Activated T-cell treated with anti-CD3 and anti-CD28 coated beads, Interleukin-2, amount 50 U/mL, for 72 hours (primary cell): ENCODE measurements at regions not wholly inside any gene's neighbourhood (a gene's known extent, or its start where the extent isn't known, plus 50 kb on each side); places are given as distances from the start of the nearest gene placed in this dataset.

ENCODE experiments used
- ATAC-seq, 2 donors: fragments of 150-1000 bp; cut with Tn5 transposase; replicated peaks in 1 of 2; 2 replicates each; pipeline ENCODE4 v1.10.0; 2021; ENCODE audit warnings: moderate library complexity in 2 of 2, mild to moderate bottlenecking in 1 of 2
- DNase-seq, 2 donors: peaks; one replicate each; pipeline ENCODE4 v3.0.0; 2021 to 2022; ENCODE audit warnings: mixed read lengths in 1 of 2
- H3K27ac Mint-ChIP-seq: one replicate; pipeline ENCODE4 v1.8.0; 2022; ENCODE audit warnings: mild to moderate bottlenecking, moderate library complexity, mixed read lengths
- H3K27me3 Mint-ChIP-seq: one replicate; pipeline ENCODE4 v1.8.0; 2022; ENCODE audit warnings: low read depth, mixed read lengths
- H3K36me3 Mint-ChIP-seq, 2 donors: one replicate each; pipeline ENCODE4 v1.8.0; 2022; ENCODE audit warnings: mixed read lengths in 2 of 2, mild to moderate bottlenecking in 1 of 2; ENCODE audit not compliant: insufficient read depth in 2 of 2
- H3K4me1 Mint-ChIP-seq: one replicate; pipeline ENCODE4 v1.8.0; 2022; ENCODE audit warnings: low read depth, mixed read lengths
- H3K4me3 Mint-ChIP-seq, 2 donors: one replicate each; pipeline ENCODE4 v1.8.0; 2022; ENCODE audit warnings: mild to moderate bottlenecking in 2 of 2, mixed read lengths in 2 of 2, moderate library complexity in 2 of 2
- H3K9me3 Mint-ChIP-seq, 2 donors: one replicate each; pipeline ENCODE4 v1.8.0; 2022; ENCODE audit warnings: mixed read lengths in 2 of 2

- Mint-ChIP-seq H3K4me1 (peaks cover 5% of the 10 kb centered on the region), H3K27me3 (no peaks in the 10 kb centered on the region), H3K27ac (no peak overlapping the region), H3K9me3 (peaks cover 0 to 2% of the 10 kb centered on the region in 2 donors), H3K36me3 (no peaks in the 10 kb centered on the region), H3K4me3 (no peak overlapping the region)
- DNase-seq (no peak), ATAC-seq (no peak)
These were observed 96.0 kb upstream of the NEUROD1 start for GRCh38 chr2:181776336-181776735.

GRCh38 chr2:181777734-181778133, 97.4 kb upstream of the NEUROD1 start:
- peaks cover 0 to 2% of the 10 kb centered on the region in 2 donors for H3K9me3 Mint-ChIP-seq
- peaks cover 2% of the 10 kb centered on the region for H3K27me3 Mint-ChIP-seq
- ATAC-seq (no peak), DNase-seq (no peak)
- H3K36me3 Mint-ChIP-seq = no peaks in the 10 kb centered on the region
- peaks cover 5% of the 10 kb centered on the region for H3K4me1 Mint-ChIP-seq
- H3K27ac Mint-ChIP-seq = no peak overlapping the region
- H3K4me3 Mint-ChIP-seq = no peak overlapping the region

- Mint-ChIP-seq H3K4me3 (no peak overlapping the region), H3K36me3 (no peaks in the 10 kb centered on the region), H3K4me1 (peaks cover 5% of the 10 kb centered on the region), H3K27ac (no peak overlapping the region), H3K9me3 (peaks cover 0 to 2% of the 10 kb centered on the region in 2 donors), H3K27me3 (peaks cover 10% of the 10 kb centered on the region)
- DNase-seq (no peak), ATAC-seq (no peak)
These were observed 98.4 kb upstream of the NEUROD1 start for GRCh38 chr2:181778621-181779201.

GRCh38 chr2:181779288-181780021, 99.1 kb upstream of the NEUROD1 start:
- ATAC-seq (peak in 1 of 2 donors; percentile 30), DNase-seq (no peak)
- H3K27me3 Mint-ChIP-seq = peaks cover 10% of the 10 kb centered on the region

GRCh38 chr2:181780047-181780651, 99.8 kb upstream of the NEUROD1 start:
- Mint-ChIP-seq H3K4me1 (peaks cover 1% of the 10 kb centered on the region), H3K27ac (no peak overlapping the region), H3K36me3 (no peaks in the 10 kb centered on the region), H3K4me3 (no peak overlapping the region), H3K27me3 (peaks cover 10% of the 10 kb centered on the region), H3K9me3 (no peaks in the 10 kb centered on the region)
- ATAC-seq = no peak
- DNase-seq = no peak

More at GRCh38 chr2:181779288-181780021, 99.1 kb upstream of the NEUROD1 start:
- peaks cover 0 to 2% of the 10 kb centered on the region in 2 donors for H3K9me3 Mint-ChIP-seq
- no peaks in the 10 kb centered on the region for H3K36me3 Mint-ChIP-seq
- no peak overlapping the region for H3K27ac Mint-ChIP-seq
- no peak overlapping the region for H3K4me3 Mint-ChIP-seq
- peaks cover 5% of the 10 kb centered on the region for H3K4me1 Mint-ChIP-seq

GRCh38 chr2:181780657-181781056, 100.3 kb upstream of the NEUROD1 start:
- Mint-ChIP-seq H3K4me1 (no peaks in the 10 kb centered on the region), H3K27ac (no peak overlapping the region), H3K4me3 (no peak overlapping the region), H3K36me3 (no peaks in the 10 kb centered on the region), H3K27me3 (peaks cover 10% of the 10 kb centered on the region), H3K9me3 (no peaks in the 10 kb centered on the region)
- DNase-seq (no peak), ATAC-seq (no peak)

- H3K27ac Mint-ChIP-seq = no peak overlapping the region
- H3K9me3 Mint-ChIP-seq = no peaks in the 10 kb centered on the region
- DNase-seq (no peak), ATAC-seq (no peak)
- no peaks in the 10 kb centered on the region for H3K4me1 Mint-ChIP-seq
- peaks cover 10% of the 10 kb centered on the region for H3K27me3 Mint-ChIP-seq
- H3K4me3 Mint-ChIP-seq = no peak overlapping the region
- no peaks in the 10 kb centered on the region for H3K36me3 Mint-ChIP-seq
These were observed 100.9 kb upstream of the NEUROD1 start for GRCh38 chr2:181781078-181781786.

GRCh38 chr2:181782660-181783059, 102.3 kb upstream of the NEUROD1 start:
- no peak overlapping the region for H3K4me3 Mint-ChIP-seq
- no peak overlapping the region for H3K27ac Mint-ChIP-seq
- no peaks in the 10 kb centered on the region for H3K36me3 Mint-ChIP-seq
- H3K27me3 Mint-ChIP-seq = peaks cover 16% of the 10 kb centered on the region
- ATAC-seq (no peak), DNase-seq (no peak)
- no peaks in the 10 kb centered on the region for H3K4me1 Mint-ChIP-seq
- H3K9me3 Mint-ChIP-seq = no peaks in the 10 kb centered on the region

- H3K4me1 Mint-ChIP-seq = peaks cover 3% of the 10 kb centered on the region
- H3K27me3 Mint-ChIP-seq = peaks cover 17% of the 10 kb centered on the region
- DNase-seq = no peak
- ATAC-seq = no peak
- H3K9me3 Mint-ChIP-seq = no peaks in the 10 kb centered on the region
- no peak overlapping the region for H3K4me3 Mint-ChIP-seq
- H3K36me3 Mint-ChIP-seq = no peaks in the 10 kb centered on the region
- H3K27ac Mint-ChIP-seq = no peak overlapping the region
These were observed 104.2 kb upstream of the NEUROD1 start for GRCh38 chr2:181784556-181784955.

- DNase-seq (no peak), ATAC-seq (no peak)
- H3K36me3 Mint-ChIP-seq = no peaks in the 10 kb centered on the region
- H3K4me1 Mint-ChIP-seq = peaks cover 16% of the 10 kb centered on the region
- peaks cover 23% of the 10 kb centered on the region for H3K27me3 Mint-ChIP-seq
- H3K4me3 Mint-ChIP-seq = no peak overlapping the region
- no peak overlapping the region for H3K27ac Mint-ChIP-seq
- H3K9me3 Mint-ChIP-seq = no peaks in the 10 kb centered on the region
These were observed 105.5 kb upstream of the NEUROD1 start for GRCh38 chr2:181785691-181786344.

GRCh38 chr2:181786371-181787228, 104.9 kb upstream of the ITPRID2 start:
- peaks cover 23% of the 10 kb centered on the region for H3K27me3 Mint-ChIP-seq
- H3K27ac Mint-ChIP-seq = no peak overlapping the region
- H3K4me3 Mint-ChIP-seq = no peak overlapping the region
- DNase-seq (no peak), ATAC-seq (no peak)
- no peaks in the 10 kb centered on the region for H3K9me3 Mint-ChIP-seq
- H3K36me3 Mint-ChIP-seq = peaks cover 0 to 2% of the 10 kb centered on the region in 2 donors
- peaks cover 23% of the 10 kb centered on the region for H3K4me1 Mint-ChIP-seq
